Nephron (organoid): ENCODE measurements at regions not wholly inside any gene's neighbourhood (a gene's known extent, or its start where the extent isn't known, plus 50 kb on each side); places are given as distances from the start of the nearest gene placed in this dataset.

Experiments
- H3K27ac Mint-ChIP-seq, 3 experiments: 2 replicates each; pipeline ENCODE4 v1.8.0; 2020; ENCODE audit warnings: mixed read lengths in 3 of 3, mild to moderate bottlenecking in 2 of 3, moderate library complexity in 1 of 3
- H3K27me3 Mint-ChIP-seq: 2 replicates; pipeline ENCODE4 v1.8.0; 2021; ENCODE audit warnings: low read depth, mild to moderate bottlenecking, moderate library complexity, mixed read lengths
- H3K36me3 Mint-ChIP-seq: 2 replicates; pipeline ENCODE4 v1.8.0; 2020; ENCODE audit warnings: low read depth, mixed read lengths
- H3K4me1 Mint-ChIP-seq: 2 replicates; pipeline ENCODE4 v1.8.0; 2020; ENCODE audit warnings: mixed read lengths
- H3K4me3 Mint-ChIP-seq, 3 experiments: 2 replicates each; pipeline ENCODE4 v1.8.0; 2020; ENCODE audit warnings: mild to moderate bottlenecking in 3 of 3, mixed read lengths in 3 of 3, moderate library complexity in 2 of 3
- H3K9me3 Mint-ChIP-seq: 2 replicates; pipeline ENCODE4 v1.8.0; 2020; ENCODE audit warnings: mixed read lengths
- CTCF ChIP-seq, 3 experiments: fragments of 200-600 bp; sonication (generic); IDR thresholded peaks; one replicate each; pipeline ENCODE4 v1.5.0; 2021; ENCODE audit warnings: antibody characterized with exemption in 3 of 3; ENCODE audit not compliant: unreplicated experiment in 3 of 3

DNA sequence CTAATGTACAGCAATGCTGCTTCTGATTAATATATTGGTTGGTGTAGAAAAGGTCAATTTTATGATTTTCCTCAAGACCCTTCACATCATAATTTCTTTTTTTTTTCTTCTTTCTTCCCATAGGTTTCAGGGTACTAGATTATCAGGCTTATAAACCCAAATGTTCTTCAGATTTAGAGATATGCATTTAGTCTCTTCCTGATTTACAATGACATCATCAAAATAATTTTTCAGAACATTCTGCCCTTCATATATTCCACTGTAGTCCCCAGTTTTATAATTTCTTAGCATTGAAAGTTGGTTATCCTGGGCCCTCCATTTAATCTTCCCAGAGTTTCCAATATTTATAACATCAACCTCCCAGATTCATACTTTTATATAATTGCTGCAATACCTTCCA, 226.7 kb upstream of the LRFN5 start:
- TF ChIP-seq CTCF (IDR thresholded peaks at IDR 0.05; ENCODE audit: unreplicated experiment in 3 of 3), result no peak
- Mint-ChIP-seq H3K27me3 (no peaks in the 10 kb centered on the region), H3K36me3 (no peaks in the 10 kb centered on the region), H3K4me3 (no peak overlapping the region), H3K4me1 (no peaks in the 10 kb centered on the region), H3K9me3 (no peaks in the 10 kb centered on the region), H3K27ac (no peak overlapping the region)

DNA sequence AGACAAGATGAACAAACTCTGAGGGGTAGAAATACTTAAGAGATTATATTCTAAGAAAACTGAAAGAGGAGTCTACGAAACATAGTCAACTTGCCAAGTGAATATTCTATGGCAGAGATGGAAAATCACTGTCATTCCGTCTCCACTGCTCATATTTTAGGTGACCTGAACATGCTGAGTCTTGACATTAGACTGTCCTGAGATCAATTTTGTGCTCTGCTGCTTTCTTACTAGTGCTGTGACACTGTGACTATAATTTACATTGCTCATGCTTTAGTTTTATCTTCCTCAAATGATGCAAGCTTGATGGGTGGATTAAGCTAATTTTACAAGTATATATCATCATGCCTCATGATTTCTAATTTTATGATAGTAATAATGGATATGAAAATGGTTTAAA, 228.2 kb upstream of the LRFN5 start:
- Mint-ChIP-seq H3K27ac (no peak overlapping the region), H3K9me3 (peaks cover 6% of the 10 kb centered on the region), H3K4me3 (no peak overlapping the region), H3K36me3 (peaks cover 4% of the 10 kb centered on the region), H3K27me3 (no peaks in the 10 kb centered on the region), H3K4me1 (no peaks in the 10 kb centered on the region)
- no peak for TF ChIP-seq CTCF (IDR thresholded peaks at IDR 0.05; ENCODE audit: unreplicated experiment in 3 of 3)

DNA sequence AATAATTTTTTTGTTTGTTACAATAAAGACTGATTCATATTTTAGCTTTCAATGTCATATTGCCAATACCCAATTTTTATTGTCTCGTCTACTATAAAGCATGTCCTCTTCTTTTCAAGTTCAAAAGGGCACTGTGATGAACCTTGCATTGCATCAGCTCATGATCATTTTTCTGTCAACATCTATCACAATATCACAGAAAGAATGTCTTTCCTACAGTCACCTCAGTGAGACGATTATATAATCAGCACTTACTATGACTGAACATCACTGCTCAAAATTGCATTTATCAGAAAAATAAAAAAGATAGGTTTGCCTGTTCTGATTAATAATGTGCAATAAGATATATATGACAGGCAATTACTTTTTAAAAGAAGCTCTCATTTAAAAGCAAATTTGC, 228.7 kb upstream of the LRFN5 start:
- Mint-ChIP-seq H3K4me3 (no peak overlapping the region), H3K9me3 (peaks cover 6% of the 10 kb centered on the region), H3K36me3 (peaks cover 4% of the 10 kb centered on the region), H3K4me1 (no peaks in the 10 kb centered on the region), H3K27me3 (no peaks in the 10 kb centered on the region), H3K27ac (no peak overlapping the region)
- TF ChIP-seq CTCF (IDR thresholded peaks at IDR 0.05; ENCODE audit: unreplicated experiment in 3 of 3), result no peak

DNA sequence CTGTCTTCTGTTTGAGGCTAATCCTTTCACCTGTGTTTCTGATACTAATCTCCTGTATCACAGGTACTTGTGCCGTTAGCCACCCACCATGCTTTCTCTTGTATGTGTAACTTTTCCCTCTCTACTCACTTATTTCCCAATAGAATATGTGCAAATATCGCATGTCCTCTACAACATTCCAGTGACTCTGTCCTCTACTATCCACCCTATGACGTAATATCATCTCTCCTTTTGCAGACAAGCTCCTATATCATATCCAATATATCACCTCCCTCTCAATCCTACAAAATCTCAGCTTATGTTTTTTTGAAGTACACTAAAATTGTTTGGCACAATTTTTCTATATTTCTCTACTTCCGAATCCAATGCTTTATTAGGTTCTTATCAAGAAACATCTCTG, 232.6 kb upstream of the LRFN5 start:
- Mint-ChIP-seq H3K4me3 (no peak overlapping the region), H3K27ac (no peak overlapping the region), H3K36me3 (peaks cover 4% of the 10 kb centered on the region), H3K9me3 (peaks cover 9% of the 10 kb centered on the region), H3K4me1 (no peaks in the 10 kb centered on the region), H3K27me3 (no peaks in the 10 kb centered on the region)
- TF ChIP-seq CTCF (IDR thresholded peaks at IDR 0.05; ENCODE audit: unreplicated experiment in 3 of 3), result no peak

- Mint-ChIP-seq H3K4me3 (no peak overlapping the region), H3K27me3 (no peaks in the 10 kb centered on the region), H3K4me1 (no peaks in the 10 kb centered on the region), H3K9me3 (no peaks in the 10 kb centered on the region), H3K36me3 (no peaks in the 10 kb centered on the region), H3K27ac (no peak overlapping the region)
- no peak for TF ChIP-seq CTCF (IDR thresholded peaks at IDR 0.05; ENCODE audit: unreplicated experiment in 3 of 3)
Measured at GRCh38 chr14:41362139-41362538, 244.5 kb upstream of the LRFN5 start.

DNA sequence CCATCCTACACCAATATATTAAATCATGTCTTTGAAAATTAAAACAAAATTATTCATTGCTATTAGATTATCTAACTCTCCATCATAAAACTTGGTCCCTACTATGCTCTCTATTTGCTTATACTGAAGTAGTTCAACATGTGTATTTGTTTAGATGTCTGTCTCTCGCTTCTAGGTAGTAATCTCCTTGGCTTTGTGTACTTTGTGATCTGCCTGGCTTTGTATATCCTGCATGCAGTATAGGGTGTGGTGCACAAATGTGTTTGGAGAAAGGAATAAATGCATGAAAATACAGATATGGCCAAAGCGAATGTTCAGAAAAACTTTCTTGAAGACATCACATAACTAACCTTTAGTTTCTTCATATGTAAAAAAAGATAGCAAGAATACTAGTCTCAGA, 246.6 kb upstream of the LRFN5 start:
- Mint-ChIP-seq H3K27me3 (no peaks in the 10 kb centered on the region), H3K27ac (no peak overlapping the region), H3K9me3 (no peaks in the 10 kb centered on the region), H3K36me3 (no peaks in the 10 kb centered on the region), H3K4me3 (no peak overlapping the region), H3K4me1 (peaks cover 4% of the 10 kb centered on the region)
- TF ChIP-seq CTCF (IDR thresholded peaks at IDR 0.05; ENCODE audit: unreplicated experiment in 3 of 3), result no peak
